Endodermal cell (in vitro differentiated cells): ENCODE measurements at regions not wholly inside any gene's neighbourhood (a gene's known extent, or its start where the extent isn't known, plus 50 kb on each side); places are given as distances from the start of the nearest gene placed in this dataset.

Experiments used
- DNase-seq: peaks from one replicate; pipeline ENCODE4 v3.0.0-alpha.2; 2017
- H3K27ac ChIP-seq: 2 replicates; pipeline ENCODE4 v1.5.1; 2013; ENCODE audit warnings: mild to moderate bottlenecking, low read depth, low read length, moderate library complexity
- H3K27me3 ChIP-seq: 2 replicates; pipeline ENCODE4 v1.6.1; 2013; ENCODE audit warnings: mild to moderate bottlenecking, low read length, moderate library complexity; ENCODE audit not compliant: insufficient read depth, control insufficient read depth, poor library complexity, severe bottlenecking
- H3K36me3 ChIP-seq: 2 replicates; pipeline ENCODE4 v1.7.0; 2013; ENCODE audit warnings: mild to moderate bottlenecking, low read length, moderate library complexity; ENCODE audit not compliant: control insufficient read depth, insufficient read depth
- H3K4me1 ChIP-seq: one replicate; pipeline ENCODE4 v1.7.0; 2013; ENCODE audit warnings: low read length; ENCODE audit not compliant: control insufficient read depth, insufficient read depth
- H3K4me3 ChIP-seq: 2 replicates; pipeline ENCODE4 v1.5.1; 2013; ENCODE audit warnings: mild to moderate bottlenecking, low read length, moderate library complexity
- H3K9ac ChIP-seq: 2 replicates; pipeline ENCODE4 v1.6.1; 2013; ENCODE audit warnings: mild to moderate bottlenecking, low read length, moderate library complexity; ENCODE audit not compliant: poor library complexity, severe bottlenecking; ENCODE audit errors: extremely low read depth
- H3K9me3 ChIP-seq: 2 replicates; pipeline ENCODE4 v1.6.1; 2013; ENCODE audit warnings: mild to moderate bottlenecking, low read length, moderate library complexity; ENCODE audit not compliant: control insufficient read depth
- H3K27ac Mint-ChIP-seq: 2 replicates; pipeline ENCODE4 v1.8.0; 2020; ENCODE audit warnings: mixed read lengths
- H3K27me3 Mint-ChIP-seq: 2 replicates; pipeline ENCODE4 v1.8.0; 2021; ENCODE audit warnings: mild to moderate bottlenecking, mixed read lengths; ENCODE audit not compliant: insufficient read depth
- H3K36me3 Mint-ChIP-seq: 2 replicates; pipeline ENCODE4 v1.8.0; 2020; ENCODE audit warnings: low read depth, mixed read lengths
- H3K4me1 Mint-ChIP-seq: 2 replicates; pipeline ENCODE4 v1.8.0; 2020; ENCODE audit warnings: mixed read lengths
- H3K4me3 Mint-ChIP-seq: 2 replicates; pipeline ENCODE4 v1.8.0; 2020; ENCODE audit warnings: mild to moderate bottlenecking, moderate library complexity, mixed read lengths
- H3K9me3 Mint-ChIP-seq: 2 replicates; pipeline ENCODE4 v1.8.0; 2020; ENCODE audit warnings: mild to moderate bottlenecking, mixed read lengths
- CTCF ChIP-seq: fragments of 200-600 bp; sonication (generic); conservative IDR thresholded peaks from 2 replicates; pipeline ENCODE4 v1.5.0; 2021; ENCODE audit warnings: antibody characterized with exemption, mild to moderate bottlenecking
- WGBS, 2 experiments: methylation state at CpG; one replicate each; pipeline versions ENCODE4 v1.1.5 to v1.1.7; 2013; ENCODE audit warnings: missing lambda C conversion rate in 2 of 2, mixed read lengths in 1 of 2; ENCODE audit not compliant: insufficient coverage in 1 of 2, insufficient read length in 1 of 2; 5-methylcytosine and 5-hydroxymethylcytosine counted together

- Histone ChIP-seq H3K27ac (no peak overlapping the region), H3K4me3 (no peak overlapping the region), H3K9me3 (no peaks in the 10 kb centered on the region), H3K4me1 (peaks cover 19% of the 10 kb centered on the region), H3K36me3 (no peaks in the 10 kb centered on the region), H3K9ac (no peak overlapping the region), H3K27me3 (no peaks in the 10 kb centered on the region)
- no peak for TF ChIP-seq CTCF
- H3K4me3 Mint-ChIP-seq, result no peak overlapping the region
- 88% methylated on average over 1 of the region's 1 CpG; no CpG with 5 or more reads in 1 of the 2 experiments for WGBS, 2 experiments
- DNase-seq, result no peak
- H3K4me1 Mint-ChIP-seq, result peaks cover 41% of the 10 kb centered on the region
- peaks cover 1% of the 10 kb centered on the region for H3K27me3 Mint-ChIP-seq
- no peaks in the 10 kb centered on the region for H3K9me3 Mint-ChIP-seq
- no peaks in the 10 kb centered on the region for H3K36me3 Mint-ChIP-seq
- H3K27ac Mint-ChIP-seq, result no peak overlapping the region
Measured at GRCh38 chr9:81035601-81036000, 653.7 kb downstream of the TLE1 start.

GRCh38 chr9:81035171-81035570 is 654.2 kb downstream of the TLE1 start:
- H3K9ac ChIP-seq, result no peak overlapping the region
- no peaks in the 10 kb centered on the region for H3K9me3 Mint-ChIP-seq
- H3K27ac ChIP-seq, result no peak overlapping the region
- H3K4me3 Mint-ChIP-seq, result no peak overlapping the region
- no peaks in the 10 kb centered on the region for H3K9me3 ChIP-seq
- no peaks in the 10 kb centered on the region for H3K36me3 ChIP-seq
- no peak overlapping the region for H3K27ac Mint-ChIP-seq
- TF ChIP-seq CTCF, result no peak
- H3K4me1 Mint-ChIP-seq, result peaks cover 46% of the 10 kb centered on the region
- no peak overlapping the region for H3K4me3 ChIP-seq
- no peaks in the 10 kb centered on the region for H3K36me3 Mint-ChIP-seq
- DNase-seq, result no peak
- WGBS, 2 experiments, result 92 to 93% methylated on average over 3 to 4 of the region's 4 CpGs
- H3K4me1 ChIP-seq, result peaks cover 19% of the 10 kb centered on the region
- no peaks in the 10 kb centered on the region for H3K27me3 ChIP-seq
- peaks cover 1% of the 10 kb centered on the region for H3K27me3 Mint-ChIP-seq

- no peak overlapping the region for H3K9ac ChIP-seq
- 100% methylated on average over 1 of the region's 1 CpG; no CpG with 5 or more reads in 1 of the 2 experiments for WGBS, 2 experiments
- H3K27ac ChIP-seq, result peak overlapping the region; percentile 3
- no peak overlapping the region for H3K4me3 Mint-ChIP-seq
- H3K36me3 Mint-ChIP-seq, result no peaks in the 10 kb centered on the region
- H3K9me3 Mint-ChIP-seq, result no peaks in the 10 kb centered on the region
- H3K4me3 ChIP-seq, result no peak overlapping the region
- H3K27ac Mint-ChIP-seq, result no peak overlapping the region
- peaks cover 48% of the 10 kb centered on the region for H3K4me1 Mint-ChIP-seq
- no peaks in the 10 kb centered on the region for H3K36me3 ChIP-seq
- no peaks in the 10 kb centered on the region for H3K27me3 ChIP-seq
- TF ChIP-seq CTCF, result no peak
- H3K4me1 ChIP-seq, result peaks cover 19% of the 10 kb centered on the region
- DNase-seq, result no peak
- H3K9me3 ChIP-seq, result no peaks in the 10 kb centered on the region
- H3K27me3 Mint-ChIP-seq, result no peaks in the 10 kb centered on the region
Measured at GRCh38 chr9:81032831-81033230, 656.5 kb downstream of the TLE1 start.
